Breast epithelium (tissue), 3 donors: ENCODE measurements at regions not wholly inside any gene's neighbourhood (a gene's known extent, or its start where the extent isn't known, plus 50 kb on each side); places are given as distances from the start of the nearest gene placed in this dataset.

Source experiments
- CTCF ChIP-seq, 3 donors: fragments of 450-650 bp; IDR thresholded peaks; one replicate each; pipeline ENCODE4 v1.5.1; 2016 to 2017; ENCODE audit warnings: antibody characterized with exemption in 3 of 3, mild to moderate bottlenecking in 3 of 3, moderate library complexity in 3 of 3
- POLR2A ChIP-seq: fragments of 450-650 bp; IDR thresholded peaks from one replicate; pipeline ENCODE4 v1.6.1; 2016; ENCODE audit warnings: antibody characterized with exemption, mild to moderate bottlenecking, moderate library complexity
- POLR2AphosphoS5 ChIP-seq, 3 donors: sonication (generic); formaldehyde crosslinking; IDR thresholded peaks; one replicate each; pipeline ENCODE4 v1.6.1; 2017; ENCODE audit warnings: antibody characterized with exemption in 3 of 3

GRCh38 chr22:27207907-27208306 is 550.5 kb downstream of the MIAT start:
- no peak for TF ChIP-seq CTCF (IDR thresholded peaks at IDR 0.05)
- TF ChIP-seq POLR2A = no peak
- TF ChIP-seq POLR2AphosphoS5 (IDR thresholded peaks at IDR 0.05) = no peak
